Astrocyte of the hippocampus (primary cell): ENCODE measurements at regions not wholly inside any gene's neighbourhood (a gene's known extent, or its start where the extent isn't known, plus 50 kb on each side); places are given as distances from the start of the nearest gene placed in this dataset.

ENCODE experiments used
- DNase-seq: peaks from one replicate; pipeline ENCODE4 v3.0.0; 2011; ENCODE audit warnings: low read depth, low spot score

GRCh38 chr2:219893541-219893940 lies 266.1 kb downstream of the SLC4A3 start:
- DNase-seq, result no peak

DNA sequence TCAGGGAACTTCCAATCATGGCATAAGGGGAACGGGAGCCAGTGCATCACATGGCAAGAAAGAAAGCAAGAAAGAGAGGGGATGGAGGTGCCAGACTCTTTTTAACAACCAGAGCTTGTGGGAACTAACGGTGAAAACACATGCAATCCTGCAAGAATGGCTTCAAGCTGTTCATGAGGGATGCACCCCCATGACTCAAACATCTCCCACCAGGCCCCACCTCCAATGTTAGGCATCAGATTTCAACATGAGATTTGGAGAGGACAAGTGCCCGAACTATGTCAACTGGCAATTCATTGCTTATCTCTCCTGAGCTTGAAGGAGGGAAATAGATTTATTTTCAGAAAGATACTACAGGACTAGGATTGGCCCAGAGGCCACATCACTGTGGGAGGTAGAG lies 270.0 kb downstream of the SLC4A3 start:
- DNase-seq, result no peak

DNA sequence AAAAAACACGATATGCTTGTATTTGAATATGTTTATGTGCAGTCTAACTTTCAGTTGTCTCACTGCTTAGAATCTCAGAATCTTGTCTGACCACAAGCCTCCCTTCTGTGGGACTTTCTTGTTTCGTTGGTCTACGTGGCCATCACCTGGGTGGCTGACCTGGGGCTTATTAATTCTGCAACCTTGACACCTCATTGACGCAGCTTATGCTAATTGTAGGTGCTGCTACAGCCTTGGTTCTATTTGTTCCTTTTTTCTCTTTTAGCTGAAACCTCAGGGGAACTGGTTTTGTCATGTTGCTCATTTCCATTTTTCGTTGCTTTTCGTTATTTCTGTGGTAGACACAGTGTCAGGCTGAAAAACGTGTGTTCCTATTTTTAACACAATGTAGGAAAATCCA lies 273.7 kb downstream of the SLC4A3 start:
- no peak for DNase-seq

- no peak for DNase-seq
Observed at GRCh38 chr2:219902891-219903552, 275.6 kb downstream of the SLC4A3 start.

- no peak for DNase-seq
Observed at GRCh38 chr2:219905640-219906039, 278.2 kb downstream of the SLC4A3 start.

DNA sequence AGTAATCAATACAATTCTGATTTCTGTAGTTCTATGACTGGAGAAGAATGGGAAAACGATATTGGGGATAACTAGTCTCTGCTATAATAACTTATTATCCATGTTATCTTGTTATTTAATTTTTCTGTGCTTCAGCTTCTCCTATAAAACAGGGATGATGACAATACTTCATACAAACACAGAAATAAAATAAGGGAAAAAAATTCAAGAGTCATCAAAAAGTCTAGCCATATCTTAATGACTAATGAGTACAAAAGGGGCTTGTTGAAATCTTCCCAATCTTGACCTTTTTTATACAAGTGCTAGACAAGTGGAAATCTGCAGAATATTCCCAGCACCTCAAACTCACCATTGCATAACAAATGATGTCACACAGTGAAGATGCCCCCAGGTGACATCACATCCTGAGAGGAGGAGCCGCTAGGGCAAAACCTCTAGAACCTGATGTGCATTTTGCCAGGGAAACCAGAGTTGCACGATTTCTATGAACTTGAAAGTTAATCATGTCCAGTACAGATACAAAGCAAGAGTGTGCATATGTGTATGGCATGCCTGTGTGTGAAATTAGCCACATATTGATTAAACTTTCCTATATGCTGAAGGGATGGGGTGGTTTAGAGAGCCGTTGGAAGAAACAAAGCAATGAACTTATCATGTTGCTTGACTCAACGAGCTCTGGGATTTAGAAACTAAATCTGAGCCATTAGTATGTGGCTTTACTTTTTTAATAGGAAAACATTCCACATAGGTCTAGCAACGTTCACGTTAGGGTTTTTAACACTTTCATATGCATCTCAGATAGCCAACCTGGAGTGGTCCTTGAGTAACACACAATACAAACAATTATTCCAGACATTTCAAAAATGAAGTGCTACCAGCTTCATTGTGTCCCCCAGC lies 278.9 kb downstream of the SLC4A3 start:
- DNase-seq, result no peak

DNA sequence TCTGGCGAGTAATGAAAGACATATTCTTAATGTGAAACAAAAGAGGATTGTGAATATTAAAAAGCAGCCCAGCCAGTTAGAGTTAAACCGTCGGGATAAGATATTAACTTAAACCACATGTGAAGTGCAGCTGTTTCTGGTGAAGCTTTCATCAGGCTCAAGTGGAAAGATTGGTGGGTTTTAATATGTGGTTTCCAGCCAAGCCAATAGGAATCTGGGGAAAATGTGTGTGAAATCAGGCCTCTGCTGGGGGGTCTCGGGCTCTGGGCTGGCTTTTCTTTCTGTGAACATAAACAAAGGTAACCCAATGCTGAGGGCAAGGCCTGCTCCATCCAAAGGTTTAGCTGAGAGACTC lies 279.6 kb downstream of the SLC4A3 start:
- no peak for DNase-seq

DNA sequence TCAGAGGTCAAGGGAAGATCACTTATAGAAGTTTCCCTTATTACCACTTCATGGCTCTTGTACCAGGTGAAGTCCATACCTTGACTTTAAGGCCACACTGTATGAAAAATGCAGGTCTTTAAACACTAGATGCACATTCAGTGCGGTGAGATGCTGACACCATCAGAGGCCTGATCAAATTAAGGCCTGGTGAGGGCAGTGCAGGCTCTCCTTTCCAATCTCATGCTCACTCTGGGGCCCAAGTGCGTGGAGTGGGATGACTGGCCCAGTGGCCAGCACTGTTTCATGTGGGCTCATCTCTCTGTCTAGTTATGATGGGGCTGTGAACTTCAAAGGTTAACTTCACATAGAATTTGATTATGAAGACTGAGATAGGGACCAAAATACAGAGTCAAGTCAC lies 281.1 kb downstream of the SLC4A3 start:
- DNase-seq, result no peak

GRCh38 chr2:219911541-219911940 lies 284.1 kb downstream of the SLC4A3 start:
- no peak for DNase-seq

DNA sequence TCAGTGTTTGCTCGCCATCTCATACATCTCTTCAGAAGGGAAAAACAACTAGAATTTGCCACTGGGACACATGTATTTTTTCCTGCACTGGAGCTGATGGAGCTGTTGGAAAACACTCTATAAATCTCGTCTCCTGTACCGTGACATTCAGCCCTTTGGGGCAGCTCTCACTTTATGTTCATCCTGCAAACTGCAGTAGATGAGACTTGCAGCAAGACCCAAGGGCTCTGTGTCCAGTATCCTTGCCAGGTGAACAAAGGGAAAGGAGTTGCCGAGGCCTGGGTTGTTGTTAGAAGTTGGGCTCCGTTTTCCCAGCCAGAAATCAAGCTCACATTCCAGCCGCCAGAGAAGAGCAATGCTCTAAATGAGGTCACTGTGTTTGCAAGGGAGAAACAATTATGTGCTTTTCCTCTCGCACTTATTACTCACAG lies 285.1 kb downstream of the SLC4A3 start:
- DNase-seq, result peak; percentile 86

- DNase-seq, result no peak
Observed at GRCh38 chr2:219914577-219914976, 287.1 kb downstream of the SLC4A3 start.

DNA sequence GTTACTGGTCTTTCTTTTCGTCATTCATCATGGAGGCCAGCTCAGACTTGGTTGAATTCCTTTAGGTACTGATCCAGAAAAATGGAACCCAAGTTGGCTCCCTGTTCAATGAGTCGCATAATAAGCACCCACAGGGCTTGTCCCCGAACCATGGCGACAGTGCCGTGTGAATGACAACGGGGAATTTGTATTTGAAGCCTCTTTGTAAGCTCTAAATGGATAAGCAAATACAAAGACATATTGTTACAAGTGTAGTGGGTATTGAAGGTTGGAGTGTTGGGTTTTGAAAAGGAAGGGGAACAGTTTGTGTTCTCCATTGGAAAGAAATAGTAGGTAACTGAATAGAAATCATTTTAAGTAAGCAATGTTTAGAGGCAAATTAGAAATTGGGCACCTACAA lies 288.9 kb downstream of the SLC4A3 start:
- DNase-seq, result peak; percentile 9

DNA sequence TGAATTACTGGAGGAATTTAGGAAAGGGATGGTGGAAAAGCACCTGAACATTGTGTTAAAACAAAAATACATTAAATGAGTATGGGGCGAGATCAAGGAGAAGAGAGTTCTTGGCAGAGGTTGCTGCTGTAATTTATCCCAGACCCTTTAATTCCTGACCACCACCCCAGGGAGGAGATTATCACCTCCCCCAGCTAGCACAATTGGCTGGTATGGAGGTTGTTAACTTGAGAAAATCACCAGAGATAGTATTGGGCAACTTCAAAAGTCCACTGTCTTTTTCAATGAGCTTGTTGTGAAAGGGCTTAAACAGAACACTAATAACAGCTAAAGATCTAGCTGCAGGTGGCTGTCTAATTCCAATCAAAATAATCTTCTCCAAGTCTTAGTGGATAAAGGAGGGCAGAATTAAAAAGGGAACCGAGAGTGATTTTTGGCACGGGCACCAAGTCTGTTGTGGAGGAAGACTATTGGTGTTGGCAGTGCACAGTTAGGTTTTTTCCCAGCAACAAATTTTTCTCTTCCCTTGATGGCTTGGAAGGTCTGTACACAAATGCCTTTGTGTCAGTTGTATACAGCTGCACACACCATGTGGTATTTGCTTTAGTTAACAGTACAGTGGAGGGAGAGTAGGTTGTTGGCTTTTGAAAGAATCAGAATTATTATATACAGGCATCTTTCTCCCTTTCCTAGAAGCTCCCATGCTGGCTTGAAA lies 289.5 kb downstream of the SLC4A3 start:
- DNase-seq, result peak; percentile 77

DNA sequence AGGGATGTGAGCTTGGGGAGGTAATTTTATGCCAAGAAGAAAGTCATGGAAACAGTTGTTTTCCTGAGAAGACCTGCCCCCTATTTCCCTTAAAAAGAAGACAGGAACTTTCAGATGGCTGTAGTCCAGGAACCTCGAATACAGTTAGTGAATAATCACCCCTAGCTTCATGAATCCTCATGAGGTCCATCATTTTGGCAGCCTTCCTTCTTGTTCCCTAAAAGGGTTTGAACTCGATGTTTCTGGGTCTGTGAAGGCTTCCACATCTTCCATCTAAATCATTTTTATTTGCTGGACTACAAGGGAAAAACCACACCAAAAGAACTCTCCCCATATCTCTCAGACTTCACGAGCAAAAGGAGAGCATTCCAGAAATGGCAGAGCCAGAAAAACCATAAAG lies 290.8 kb downstream of the SLC4A3 start:
- no peak for DNase-seq

- no peak for DNase-seq
Observed at GRCh38 chr2:219918944-219919343, 291.5 kb downstream of the SLC4A3 start.

GRCh38 chr2:219919506-219919905 lies 292.1 kb downstream of the SLC4A3 start:
- DNase-seq, result no peak

- no peak for DNase-seq
Observed at GRCh38 chr2:219929835-219930234, 302.4 kb downstream of the SLC4A3 start.

DNA sequence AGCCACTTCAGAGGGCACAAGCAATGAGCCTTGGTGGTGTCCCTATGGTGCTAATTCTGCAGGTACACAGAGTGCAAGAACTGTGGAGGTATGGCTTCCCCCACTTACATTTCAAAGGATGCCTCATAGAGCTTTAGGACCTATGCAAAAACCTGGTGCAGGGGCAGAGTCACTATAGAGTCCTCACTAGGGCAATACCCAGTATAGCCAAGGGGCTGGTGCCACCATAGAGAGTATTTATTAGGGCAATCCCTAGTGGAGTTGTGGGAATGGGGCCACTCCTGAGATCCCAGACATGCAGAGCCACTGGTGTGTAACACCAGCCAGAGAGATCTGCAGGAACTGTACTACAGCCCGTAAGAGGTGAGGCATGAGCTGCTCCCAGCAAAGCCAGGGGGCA lies 312.2 kb downstream of the SLC4A3 start:
- no peak for DNase-seq

- no peak for DNase-seq
Observed at GRCh38 chr2:219944866-219945265, 317.4 kb downstream of the SLC4A3 start.

DNA sequence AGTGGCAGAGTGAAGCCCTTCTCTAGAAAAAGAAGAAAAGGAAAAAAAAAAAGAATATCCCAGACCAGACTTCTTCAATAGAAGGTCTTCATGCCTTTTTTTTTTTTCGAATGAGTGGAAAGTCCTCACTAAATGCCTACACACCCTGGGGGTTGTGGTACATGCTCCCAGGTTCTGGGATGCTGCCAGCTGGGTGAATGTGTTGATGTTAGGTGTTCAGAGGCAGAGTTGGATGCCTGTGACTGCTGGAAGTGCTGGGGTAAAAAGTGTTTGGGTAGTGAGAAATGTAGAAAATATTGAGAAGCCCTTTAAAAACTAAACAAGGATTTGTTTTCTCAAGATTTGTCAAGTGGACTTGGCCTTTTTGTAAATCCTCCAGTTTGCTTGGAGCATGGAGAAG lies 318.6 kb downstream of the SLC4A3 start:
- DNase-seq, result peak; percentile 47

DNA sequence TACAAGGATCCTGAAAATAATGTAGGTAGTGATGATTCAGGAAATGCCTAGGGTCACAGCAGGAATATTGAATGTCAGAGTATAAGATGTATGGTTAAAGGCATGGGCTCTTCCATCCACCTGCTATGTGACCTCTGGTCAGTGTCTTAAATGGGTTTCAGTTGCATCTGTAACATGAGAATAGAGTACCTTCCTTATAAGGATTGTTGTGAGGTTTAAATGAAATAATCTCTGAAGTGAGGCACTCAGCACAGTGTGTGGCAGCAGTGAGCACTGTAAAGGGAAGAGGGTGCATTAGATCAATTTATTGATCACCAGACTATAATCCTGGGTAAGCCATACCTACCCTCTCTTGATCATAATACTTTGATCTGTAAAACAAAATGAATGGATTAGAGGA lies 319.1 kb downstream of the SLC4A3 start:
- no peak for DNase-seq

DNA sequence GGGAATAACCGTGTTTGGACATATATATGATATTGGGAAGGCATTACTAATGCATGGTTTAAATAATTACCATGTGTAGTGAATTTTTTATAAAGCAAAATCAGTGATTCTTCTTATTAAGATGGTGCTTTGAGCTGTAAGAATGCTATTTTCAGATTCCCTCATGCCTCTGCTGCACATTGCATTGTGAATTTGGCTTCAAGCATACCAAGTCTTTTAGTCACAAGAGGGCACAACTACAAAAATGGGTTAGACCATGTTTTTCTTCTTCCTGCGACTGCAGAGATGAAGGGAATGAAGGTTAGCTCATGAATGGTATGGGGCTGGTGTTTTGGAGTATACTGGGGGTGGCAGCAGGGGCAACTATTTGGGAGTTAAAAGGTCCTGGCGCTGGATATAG lies 320.1 kb downstream of the SLC4A3 start:
- peak; percentile 75 for DNase-seq

- no peak for DNase-seq
Observed at GRCh38 chr2:219949053-219949452, 321.6 kb downstream of the SLC4A3 start.
